ENCODE measurements at regions not wholly inside any gene's neighbourhood (a gene's known extent, or its start where the extent isn't known, plus 50 kb on each side); places are given as distances from the start of the nearest gene placed in this dataset.
"Not testable (repeated sequence)": the region's sequence is repeated elsewhere in the genome, so short reads cannot be mapped to it uniquely, and the experiment has no call there.

- DNase-seq (ENCODE audit: low read depth in 2 of 3, low spot score in 1 of 3), result no peak
Observed at GRCh38 chr6:141183368-141183767, 949.4 kb upstream of the GJE1 start.

- DNase-seq (ENCODE audit: low read depth in 2 of 3, low spot score in 1 of 3), result not testable (repeated sequence)
Observed at GRCh38 chr6:141175458-141175857, 957.3 kb upstream of the GJE1 start.

- no peak for DNase-seq (ENCODE audit: low read depth in 2 of 3, low spot score in 1 of 3)
Observed at GRCh38 chr6:141174932-141175331, 957.8 kb upstream of the GJE1 start.

GRCh38 chr6:141173529-141173928 lies 959.2 kb upstream of the GJE1 start:
- DNase-seq (ENCODE audit: low read depth in 2 of 3, low spot score in 1 of 3), result no peak

GRCh38 chr6:141169419-141169818 lies 963.3 kb upstream of the GJE1 start:
- DNase-seq (ENCODE audit: low read depth in 2 of 3, low spot score in 1 of 3), result no peak

- no peak for DNase-seq (ENCODE audit: low read depth in 2 of 3, low spot score in 1 of 3)
Observed at GRCh38 chr6:141167945-141168344, 964.8 kb upstream of the GJE1 start.

GRCh38 chr6:141165002-141165665 lies 967.6 kb upstream of the GJE1 start:
- DNase-seq (ENCODE audit: low read depth in 2 of 3, low spot score in 1 of 3), result no peak

- DNase-seq (ENCODE audit: low read depth in 2 of 3, low spot score in 1 of 3), result no peak
Observed at GRCh38 chr6:141164042-141164743, 968.5 kb upstream of the GJE1 start.

GRCh38 chr6:141163107-141163506 lies 969.6 kb upstream of the GJE1 start:
- no peak for DNase-seq (ENCODE audit: low read depth in 2 of 3, low spot score in 1 of 3)

GRCh38 chr6:141158740-141159139 lies 974.0 kb upstream of the GJE1 start:
- no peak for DNase-seq (ENCODE audit: low read depth in 2 of 3, low spot score in 1 of 3)

- DNase-seq (ENCODE audit: low read depth in 2 of 3, low spot score in 1 of 3), result peak in 1 of 3 donors; percentile 2
Observed at GRCh38 chr6:141153563-141153962, 979.2 kb upstream of the GJE1 start.

GRCh38 chr6:141152951-141153350 lies 979.8 kb upstream of the GJE1 start:
- no peak for DNase-seq (ENCODE audit: low read depth in 2 of 3, low spot score in 1 of 3)

GRCh38 chr6:141151710-141152417 lies 980.9 kb upstream of the GJE1 start:
- no peak for DNase-seq (ENCODE audit: low read depth in 2 of 3, low spot score in 1 of 3)

GRCh38 chr6:141141870-141142269 lies 990.9 kb upstream of the GJE1 start:
- no peak for DNase-seq (ENCODE audit: low read depth in 2 of 3, low spot score in 1 of 3)

GRCh38 chr6:141140905-141141304 lies 991.8 kb upstream of the GJE1 start:
- no peak for DNase-seq (ENCODE audit: low read depth in 2 of 3, low spot score in 1 of 3)

- DNase-seq (ENCODE audit: low read depth in 2 of 3, low spot score in 1 of 3), result no peak
Observed at GRCh38 chr6:141139461-141139860, 993.3 kb upstream of the GJE1 start.

GRCh38 chr6:141134723-141135122 lies 998.0 kb upstream of the GJE1 start:
- DNase-seq (ENCODE audit: low read depth in 2 of 3, low spot score in 1 of 3), result no peak

- no peak for DNase-seq (ENCODE audit: low read depth in 2 of 3, low spot score in 1 of 3)
Observed at GRCh38 chr6:141133836-141134235, 998.9 kb upstream of the GJE1 start.

GRCh38 chr6:141133346-141133745 lies 999.4 kb upstream of the GJE1 start:
- DNase-seq (ENCODE audit: low read depth in 2 of 3, low spot score in 1 of 3), result no peak

- no peak for DNase-seq (ENCODE audit: low read depth in 2 of 3, low spot score in 1 of 3)
Observed at GRCh38 chr6:141131616-141132015, 1001.1 kb upstream of the GJE1 start.

GRCh38 chr6:141123497-141123896 lies 1009.2 kb upstream of the GJE1 start:
- DNase-seq (ENCODE audit: low read depth in 2 of 3, low spot score in 1 of 3), result no peak

GRCh38 chr6:141123049-141123448 lies 1009.7 kb upstream of the GJE1 start:
- no peak for DNase-seq (ENCODE audit: low read depth in 2 of 3, low spot score in 1 of 3)

All from stimulated activated CD4-positive, alpha-beta T cell treated with anti-CD3 and anti-CD28 coated beads, Interleukin-12 subunit alpha, Interleukin-12 subunit beta, amount 100 ng/mL, for 48 hours (primary cell).